ENCODE measurements at regions not wholly inside any gene's neighbourhood (a gene's known extent, or its start where the extent isn't known, plus 50 kb on each side); places are given as distances from the start of the nearest gene placed in this dataset.

DNA sequence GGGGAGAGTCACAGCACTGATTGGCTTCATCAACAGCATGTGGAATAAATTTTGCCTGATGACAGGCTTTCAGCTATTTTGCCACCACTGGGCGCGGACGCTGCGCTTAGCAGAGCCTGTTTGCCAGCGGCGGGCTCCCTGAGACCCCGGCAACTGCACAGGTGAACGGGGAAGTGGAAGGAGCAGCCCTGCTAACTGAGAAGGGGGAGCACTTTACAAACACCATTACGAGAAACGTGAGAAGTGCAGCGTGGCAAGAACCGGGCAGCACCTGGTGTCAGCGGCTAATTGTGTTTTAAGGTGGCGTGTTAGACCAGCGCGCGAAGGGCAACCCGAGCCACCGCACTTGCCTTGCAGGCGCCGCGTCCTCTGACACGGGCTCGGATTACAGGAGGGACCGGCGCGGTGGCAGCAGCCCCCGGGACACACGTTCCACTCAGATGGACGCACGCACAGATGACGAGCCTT is 307.8 kb upstream of the ARRDC4 start:
- no peak overlapping the region for H3K4me3 ChIP-seq (ENCODE audit: control insufficient read depth, low read depth, low read length)
- no peak for DNase-seq (ENCODE audit: low read depth)
- TF ChIP-seq, protein P1, sequence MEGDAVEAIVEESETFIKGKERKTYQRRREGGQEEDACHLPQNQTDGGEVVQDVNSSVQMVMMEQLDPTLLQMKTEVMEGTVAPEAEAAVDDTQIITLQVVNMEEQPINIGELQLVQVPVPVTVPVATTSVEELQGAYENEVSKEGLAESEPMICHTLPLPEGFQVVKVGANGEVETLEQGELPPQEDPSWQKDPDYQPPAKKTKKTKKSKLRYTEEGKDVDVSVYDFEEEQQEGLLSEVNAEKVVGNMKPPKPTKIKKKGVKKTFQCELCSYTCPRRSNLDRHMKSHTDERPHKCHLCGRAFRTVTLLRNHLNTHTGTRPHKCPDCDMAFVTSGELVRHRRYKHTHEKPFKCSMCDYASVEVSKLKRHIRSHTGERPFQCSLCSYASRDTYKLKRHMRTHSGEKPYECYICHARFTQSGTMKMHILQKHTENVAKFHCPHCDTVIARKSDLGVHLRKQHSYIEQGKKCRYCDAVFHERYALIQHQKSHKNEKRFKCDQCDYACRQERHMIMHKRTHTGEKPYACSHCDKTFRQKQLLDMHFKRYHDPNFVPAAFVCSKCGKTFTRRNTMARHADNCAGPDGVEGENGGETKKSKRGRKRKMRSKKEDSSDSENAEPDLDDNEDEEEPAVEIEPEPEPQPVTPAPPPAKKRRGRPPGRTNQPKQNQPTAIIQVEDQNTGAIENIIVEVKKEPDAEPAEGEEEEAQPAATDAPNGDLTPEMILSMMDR (IDR thresholded peaks at IDR 0.05; ENCODE audit: control insufficient read depth, insufficient read depth, low read depth, low read length, missing control alignments) = no peak

DNA sequence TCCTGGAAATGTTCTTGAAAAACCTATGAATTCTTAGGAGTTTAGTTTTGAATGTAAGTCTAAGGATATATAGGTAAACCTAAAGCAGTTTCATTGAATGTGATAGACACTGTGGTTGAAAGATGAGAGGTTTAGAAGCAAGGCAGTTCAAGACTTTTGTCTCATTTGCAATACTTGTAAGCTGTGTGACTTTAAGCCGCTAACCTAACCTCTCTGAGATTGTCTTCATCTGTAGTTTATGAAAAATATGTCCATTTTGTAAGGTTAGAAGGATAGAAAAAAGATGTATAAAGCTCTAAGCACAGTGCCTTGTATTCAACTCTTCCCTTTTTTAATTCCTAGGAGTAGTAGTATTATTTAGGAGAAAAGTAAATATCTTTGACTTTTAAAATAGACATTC is 306.6 kb upstream of the ARRDC4 start:
- no peak overlapping the region for H3K4me3 ChIP-seq (ENCODE audit: control insufficient read depth, low read depth, low read length)
- TF ChIP-seq, protein P1 (IDR thresholded peaks at IDR 0.05; ENCODE audit: control insufficient read depth, insufficient read depth, low read depth, low read length, missing control alignments) = no peak

DNA sequence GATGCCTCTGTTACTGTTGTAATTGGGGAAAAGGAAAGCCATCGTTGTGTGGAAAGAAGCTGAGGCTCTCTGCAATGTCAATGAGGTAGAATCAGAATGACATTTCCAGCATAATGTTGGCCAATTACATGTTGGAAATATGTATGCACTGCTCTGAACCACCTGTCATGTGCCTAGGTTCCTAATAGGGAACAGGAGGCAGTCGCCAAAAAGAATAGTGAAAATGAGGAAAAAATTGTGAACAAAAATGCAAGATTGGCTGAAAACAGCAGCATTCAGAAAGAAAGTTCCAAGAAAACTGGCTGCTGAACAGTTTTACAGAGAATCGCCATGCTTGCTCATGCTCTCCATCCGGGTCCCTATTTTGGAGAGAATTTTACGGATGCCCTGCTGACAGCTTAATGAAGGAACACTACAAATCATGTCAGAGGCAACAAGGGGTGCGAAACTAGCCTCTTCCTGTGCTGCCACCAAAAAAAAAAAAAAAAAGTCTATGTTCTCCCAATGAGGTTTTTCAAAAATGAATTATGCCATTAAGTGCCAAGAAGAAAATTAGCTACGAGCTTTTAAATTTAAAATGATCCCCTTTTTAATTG is 305.9 kb upstream of the ARRDC4 start:
- TF ChIP-seq, protein P1 (IDR thresholded peaks at IDR 0.05; ENCODE audit: control insufficient read depth, insufficient read depth, low read depth, low read length, missing control alignments) = no peak
- H3K4me3 ChIP-seq (ENCODE audit: control insufficient read depth, low read depth, low read length) = no peak overlapping the region

More for the DNA sequence above, 306.6 kb upstream of the ARRDC4 start:
- no peak for DNase-seq (ENCODE audit: low read depth)

DNA sequence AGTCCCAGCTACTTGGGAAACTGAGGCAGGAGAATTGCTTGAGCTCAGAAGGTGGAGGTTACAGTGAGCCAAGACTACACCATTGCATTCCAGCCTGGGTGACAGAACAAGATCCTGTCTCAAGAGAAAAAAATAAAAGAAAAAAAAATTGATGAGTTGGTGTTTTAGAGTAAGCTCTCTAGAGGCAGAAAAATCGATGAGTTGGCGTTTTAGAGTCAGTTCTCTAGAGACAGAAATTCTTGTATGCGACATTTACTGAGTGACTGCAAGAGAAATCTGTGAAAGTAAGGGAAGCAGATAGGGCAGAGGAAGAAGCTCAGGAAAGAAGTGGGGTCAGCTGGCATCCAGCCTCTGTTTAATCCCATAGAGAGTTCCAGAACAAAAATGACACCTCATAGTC is 298.7 kb upstream of the ARRDC4 start:
- DNase-seq (ENCODE audit: low read depth) = no peak
- no peak overlapping the region for H3K4me3 ChIP-seq (ENCODE audit: control insufficient read depth, low read depth, low read length)
- TF ChIP-seq, protein P1 (IDR thresholded peaks at IDR 0.05; ENCODE audit: control insufficient read depth, insufficient read depth, low read depth, low read length, missing control alignments) = no peak

More for the DNA sequence above, 305.9 kb upstream of the ARRDC4 start:
- no peak for DNase-seq (ENCODE audit: low read depth)

DNA sequence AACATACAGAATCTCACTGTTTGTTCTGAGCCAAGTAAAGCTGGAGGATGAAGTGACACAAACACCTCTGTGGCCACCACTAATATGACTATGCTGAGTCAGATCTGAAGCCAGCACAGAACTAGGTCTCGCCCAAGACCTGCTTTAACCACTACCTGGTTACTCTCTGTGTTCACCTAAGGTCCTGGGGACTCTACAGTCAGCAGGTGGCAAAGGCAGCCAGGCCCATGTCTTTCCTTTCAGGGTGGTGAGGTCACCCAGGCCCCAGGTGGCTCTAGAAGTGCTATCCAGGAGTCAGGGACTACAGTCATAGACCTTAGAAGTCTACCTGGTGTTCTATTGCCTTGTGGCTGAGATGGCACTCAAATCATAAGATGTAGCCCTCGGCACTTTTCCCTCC is 287.9 kb upstream of the ARRDC4 start:
- DNase-seq (ENCODE audit: low read depth) = no peak
- H3K4me3 ChIP-seq (ENCODE audit: control insufficient read depth, low read depth, low read length) = no peak overlapping the region
- TF ChIP-seq, protein P1 (IDR thresholded peaks at IDR 0.05; ENCODE audit: control insufficient read depth, insufficient read depth, low read depth, low read length, missing control alignments) = no peak

DNA sequence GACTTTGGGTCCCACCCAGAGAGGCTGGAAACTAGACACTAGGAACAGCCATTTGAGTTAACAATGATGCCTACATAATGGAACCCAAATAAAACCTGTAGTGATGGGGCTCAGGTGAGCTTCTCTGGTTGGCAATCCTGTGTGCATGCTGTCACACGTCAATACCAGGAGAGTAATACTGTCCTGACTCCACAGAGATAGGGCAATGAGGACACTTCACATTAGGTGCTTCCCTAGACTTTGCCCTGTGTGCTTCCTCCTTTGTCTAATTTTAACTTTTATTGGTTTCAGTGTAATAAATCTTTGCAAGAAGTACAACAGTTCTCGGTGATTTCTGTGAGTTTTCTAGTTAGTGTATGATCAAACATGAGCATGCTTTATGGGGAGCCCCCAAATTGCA is 281.8 kb upstream of the ARRDC4 start:
- no peak overlapping the region for H3K4me3 ChIP-seq (ENCODE audit: control insufficient read depth, low read depth, low read length)
- DNase-seq (ENCODE audit: low read depth) = no peak
- TF ChIP-seq, protein P1 (IDR thresholded peaks at IDR 0.05; ENCODE audit: control insufficient read depth, insufficient read depth, low read depth, low read length, missing control alignments) = no peak

Measured in AG09309 (cell line).